PFSK-1 (cell line): ENCODE measurements at regions not wholly inside any gene's neighbourhood (a gene's known extent, or its start where the extent isn't known, plus 50 kb on each side); places are given as distances from the start of the nearest gene placed in this dataset.

Experiments used
- FOXP2 ChIP-seq: optimal IDR thresholded peaks from 2 replicates; pipeline ENCODE3; 2011; ENCODE audit warnings: borderline replicate concordance, control low read depth, inconsistent platforms; ENCODE audit not compliant: insufficient read depth; ENCODE audit errors: extremely low read length, extremely low read depth
- POLR2AphosphoS5 ChIP-seq: IDR thresholded peaks from 2 replicates; pipeline ENCODE4 v1.6.1; 2012; ENCODE audit warnings: low read depth, mild to moderate bottlenecking, control low read depth, low read length, moderate library complexity
- SIN3A ChIP-seq: IDR thresholded peaks from 2 replicates; pipeline ENCODE4 v1.6.1; 2012; ENCODE audit warnings: mild to moderate bottlenecking, low read length, moderate library complexity, borderline replicate concordance; ENCODE audit not compliant: insufficient read depth
- TAF1 ChIP-seq: IDR thresholded peaks from 2 replicates; pipeline ENCODE4 v1.6.1; 2012; ENCODE audit warnings: low read length, control low read depth, borderline replicate concordance; ENCODE audit not compliant: insufficient read depth
- TF ChIP-seq, protein P1 (sequence below), 2 experiments: IDR thresholded peaks; 2 replicates each; pipeline versions ENCODE4 v1.6.1 to v1.8.0; 2011 to 2012; ENCODE audit warnings: low read depth in 2 of 2, low read length in 2 of 2, control low read depth in 1 of 2, inconsistent platforms in 1 of 2, mild to moderate bottlenecking in 1 of 2, moderate library complexity in 1 of 2; ENCODE audit not compliant: insufficient read depth in 1 of 2

DNA sequence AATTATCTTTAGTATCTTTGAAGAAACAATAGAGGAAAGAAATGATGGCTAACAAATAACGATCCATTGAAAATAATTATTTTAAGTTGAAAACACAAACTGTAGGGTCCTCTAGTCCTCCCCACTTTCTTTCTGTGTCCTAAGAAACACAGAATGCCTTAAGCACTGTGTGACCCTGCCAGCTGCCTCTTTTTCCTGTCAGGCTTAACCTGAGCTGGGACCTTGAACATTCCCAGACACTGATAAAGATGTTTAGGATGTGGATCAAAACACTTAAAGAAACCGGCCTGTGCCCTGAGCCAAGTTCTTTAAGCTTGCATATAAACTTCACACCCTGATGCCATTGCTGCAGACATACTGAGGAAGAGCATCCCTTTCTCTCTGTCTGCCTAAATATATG is 755.4 kb upstream of the VRK2 start:
- TF ChIP-seq POLR2AphosphoS5 (no peak), SIN3A (no peak), TAF1 (no peak), FOXP2 (no peak)
- TF ChIP-seq, protein P1, sequence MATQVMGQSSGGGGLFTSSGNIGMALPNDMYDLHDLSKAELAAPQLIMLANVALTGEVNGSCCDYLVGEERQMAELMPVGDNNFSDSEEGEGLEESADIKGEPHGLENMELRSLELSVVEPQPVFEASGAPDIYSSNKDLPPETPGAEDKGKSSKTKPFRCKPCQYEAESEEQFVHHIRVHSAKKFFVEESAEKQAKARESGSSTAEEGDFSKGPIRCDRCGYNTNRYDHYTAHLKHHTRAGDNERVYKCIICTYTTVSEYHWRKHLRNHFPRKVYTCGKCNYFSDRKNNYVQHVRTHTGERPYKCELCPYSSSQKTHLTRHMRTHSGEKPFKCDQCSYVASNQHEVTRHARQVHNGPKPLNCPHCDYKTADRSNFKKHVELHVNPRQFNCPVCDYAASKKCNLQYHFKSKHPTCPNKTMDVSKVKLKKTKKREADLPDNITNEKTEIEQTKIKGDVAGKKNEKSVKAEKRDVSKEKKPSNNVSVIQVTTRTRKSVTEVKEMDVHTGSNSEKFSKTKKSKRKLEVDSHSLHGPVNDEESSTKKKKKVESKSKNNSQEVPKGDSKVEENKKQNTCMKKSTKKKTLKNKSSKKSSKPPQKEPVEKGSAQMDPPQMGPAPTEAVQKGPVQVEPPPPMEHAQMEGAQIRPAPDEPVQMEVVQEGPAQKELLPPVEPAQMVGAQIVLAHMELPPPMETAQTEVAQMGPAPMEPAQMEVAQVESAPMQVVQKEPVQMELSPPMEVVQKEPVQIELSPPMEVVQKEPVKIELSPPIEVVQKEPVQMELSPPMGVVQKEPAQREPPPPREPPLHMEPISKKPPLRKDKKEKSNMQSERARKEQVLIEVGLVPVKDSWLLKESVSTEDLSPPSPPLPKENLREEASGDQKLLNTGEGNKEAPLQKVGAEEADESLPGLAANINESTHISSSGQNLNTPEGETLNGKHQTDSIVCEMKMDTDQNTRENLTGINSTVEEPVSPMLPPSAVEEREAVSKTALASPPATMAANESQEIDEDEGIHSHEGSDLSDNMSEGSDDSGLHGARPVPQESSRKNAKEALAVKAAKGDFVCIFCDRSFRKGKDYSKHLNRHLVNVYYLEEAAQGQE (IDR thresholded peaks at IDR 0.05; ENCODE audit: insufficient read depth in 1 of 2, low read depth in 2 of 2, low read length in 2 of 2): no peak
